Panc1 (cell line): ENCODE measurements at regions not wholly inside any gene's neighbourhood (a gene's known extent, or its start where the extent isn't known, plus 50 kb on each side); places are given as distances from the start of the nearest gene placed in this dataset.

ENCODE experiments used
- CTCF ChIP-seq: fragments of 450-650 bp; IDR thresholded peaks from 2 replicates; pipeline ENCODE4 v1.5.1; 2017; ENCODE audit warnings: mild to moderate bottlenecking
- REST ChIP-seq, 2 experiments: IDR thresholded peaks; 2 replicates each; pipeline ENCODE4 v1.6.1; 2011 to 2012; ENCODE audit warnings: low read depth in 2 of 2, control low read depth in 1 of 2, low read length in 1 of 2, mild to moderate bottlenecking in 1 of 2, moderate library complexity in 1 of 2; ENCODE audit not compliant: insufficient read depth in 1 of 2
- TCF7L2 ChIP-seq: IDR thresholded peaks from 2 replicates; pipeline ENCODE4 v1.6.1; 2011; ENCODE audit warnings: mild to moderate bottlenecking, low read depth, low read length, inconsistent platforms

- TF ChIP-seq CTCF (no peak), REST (IDR thresholded peaks at IDR 0.05; ENCODE audit: insufficient read depth in 1 of 2, low read depth in 2 of 2, low read length in 1 of 2) (no peak), TCF7L2 (no peak)
Observed at GRCh38 chr10:65234261-65234660, 1691.6 kb upstream of the LRRTM3 start.
